GM23248 (cell line): ENCODE measurements at regions not wholly inside any gene's neighbourhood (a gene's known extent, or its start where the extent isn't known, plus 50 kb on each side); places are given as distances from the start of the nearest gene placed in this dataset.

Experiments used
- EZH2 ChIP-seq: fragments of 200-600 bp; sonication (generic); IDR thresholded peaks from 2 replicates; pipeline ENCODE4 v1.6.1; 2018; ENCODE audit warnings: antibody characterized with exemption, mild to moderate bottlenecking; ENCODE audit not compliant: insufficient read depth, poor library complexity, severe bottlenecking
- EZH2phosphoT487 ChIP-seq: fragments of 200-600 bp; sonication (generic); IDR thresholded peaks from 2 replicates; pipeline ENCODE4 v1.6.1; 2018; ENCODE audit warnings: antibody characterized with exemption, moderate library complexity, mild to moderate bottlenecking, low read depth; ENCODE audit not compliant: insufficient read depth

DNA sequence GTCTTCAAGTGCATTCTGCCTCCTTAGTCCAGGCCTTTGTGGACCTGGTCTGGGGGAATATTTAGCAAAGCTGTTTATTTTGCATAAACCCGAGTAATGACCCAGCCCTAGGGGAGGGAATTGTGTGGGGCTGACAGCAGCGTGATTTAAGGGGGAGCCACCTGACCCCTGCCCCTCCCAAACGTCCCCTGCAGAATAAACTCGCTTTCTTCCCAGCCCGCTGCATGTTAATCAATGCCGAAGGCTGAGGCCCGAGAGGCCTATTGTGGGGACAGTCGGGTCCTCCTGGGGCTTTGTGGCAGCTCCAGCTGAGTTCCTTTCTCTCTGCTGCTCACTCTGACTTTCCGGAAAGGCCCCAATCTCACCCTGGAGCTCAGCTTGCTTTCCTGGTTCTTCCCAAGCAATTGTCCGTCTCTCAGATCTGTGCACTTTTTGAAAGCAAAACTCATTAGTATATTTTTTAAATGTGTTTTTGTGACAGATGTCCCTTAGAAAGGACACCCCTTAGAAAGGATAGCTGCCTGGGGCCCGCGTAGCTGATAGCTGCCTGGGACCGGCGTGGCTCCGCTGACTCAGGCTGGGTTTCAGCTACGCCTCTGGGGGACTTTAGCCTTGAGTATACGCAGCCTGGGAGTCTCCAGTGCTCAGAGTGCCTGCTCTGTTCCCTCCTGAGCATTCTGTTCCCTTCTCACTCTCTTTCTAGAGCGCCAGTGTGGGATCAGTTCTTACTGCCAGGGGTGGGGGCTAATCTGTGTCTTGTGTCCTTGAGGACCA lies 158.3 kb downstream of the GLI2 start:
- TF ChIP-seq EZH2 (no peak), EZH2phosphoT487 (no peak)
